ENCODE measurements at regions not wholly inside any gene's neighbourhood (a gene's known extent, or its start where the extent isn't known, plus 50 kb on each side); places are given as distances from the start of the nearest gene placed in this dataset.
"Not testable (repeated sequence)": the region's sequence is repeated elsewhere in the genome, so short reads cannot be mapped to it uniquely, and the experiment has no call there.

DNA sequence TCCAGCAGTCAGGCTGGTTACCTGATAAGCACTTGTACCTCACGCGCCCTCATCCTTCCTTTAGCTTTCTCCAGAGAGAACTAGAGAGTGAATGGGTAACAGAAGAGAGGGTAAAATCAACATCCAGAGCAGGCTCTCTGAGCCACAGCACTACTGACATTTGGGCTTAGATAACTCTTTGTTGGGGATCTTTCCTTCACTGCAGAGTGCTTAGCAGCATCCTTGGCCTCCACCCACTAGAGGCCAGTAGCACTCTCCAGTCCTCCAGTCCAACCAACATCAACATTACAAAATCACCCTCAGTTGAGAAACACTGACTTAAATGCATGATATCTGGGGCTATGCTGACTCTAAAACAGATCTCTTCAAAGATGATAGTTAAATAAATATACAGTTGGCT, 220.7 kb downstream of the TACR3 start:
- Mint-ChIP-seq H3K4me1 (no peaks in the 10 kb centered on the region), H3K9me3 (peaks cover 0 to 5% (median 2%) of the 10 kb centered on the region in 3 donors), H3K36me3 (no peaks in the 10 kb centered on the region)

DNA sequence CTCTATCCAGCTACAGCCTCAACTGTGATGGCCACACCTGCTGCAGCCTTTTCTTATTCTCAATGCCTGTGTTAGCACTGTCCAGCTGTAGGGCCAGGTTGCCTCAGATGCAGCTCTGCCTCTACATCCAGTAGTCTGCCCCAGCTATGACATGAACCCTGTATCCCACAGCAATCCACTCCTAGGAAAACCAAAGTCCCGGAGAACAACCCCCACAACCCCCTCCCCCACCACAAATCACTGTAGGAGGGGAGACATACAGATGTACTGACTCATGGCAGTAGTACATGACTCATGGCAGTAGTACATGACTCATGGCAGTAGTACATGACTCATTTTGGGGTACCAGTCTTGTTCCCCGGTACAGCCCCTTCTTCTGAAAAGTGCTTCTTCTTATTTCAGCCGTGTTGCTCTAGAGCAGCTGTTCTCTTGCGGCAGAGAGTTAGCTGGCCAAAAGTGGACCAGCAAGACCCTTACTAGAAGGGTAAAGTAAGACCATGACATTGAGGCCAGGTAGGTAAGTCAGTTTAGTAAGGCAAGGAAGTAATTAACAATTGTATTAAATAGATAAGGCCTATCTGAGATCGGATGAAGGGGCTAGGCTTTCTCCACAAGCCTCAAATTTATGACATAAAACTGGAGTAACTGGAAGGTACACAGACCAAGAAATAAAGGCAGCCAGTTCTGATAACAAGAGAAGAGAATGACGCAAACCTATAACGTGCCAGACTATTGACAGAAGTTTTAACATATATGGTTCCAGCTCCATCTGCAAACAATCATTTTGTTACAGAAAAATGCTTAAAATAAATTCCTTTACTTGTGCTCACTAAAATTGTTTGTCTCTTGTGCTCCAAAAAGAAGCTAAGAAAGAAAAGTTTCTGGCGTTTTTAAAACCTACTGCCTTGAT, 221.4 kb downstream of the TACR3 start:
- H3K4me3 Mint-ChIP-seq, result no peak overlapping the region
- H3K27me3 Mint-ChIP-seq, result no peaks in the 10 kb centered on the region
- H3K4me1 Mint-ChIP-seq, result no peaks in the 10 kb centered on the region
- H3K36me3 Mint-ChIP-seq, result no peaks in the 10 kb centered on the region
- H3K9me3 Mint-ChIP-seq, result peaks cover 0 to 5% (median 2%) of the 10 kb centered on the region in 3 donors
- H3K27ac Mint-ChIP-seq, result no peak overlapping the region

More for the DNA sequence above, 220.7 kb downstream of the TACR3 start:
- H3K27ac Mint-ChIP-seq, result no peak overlapping the region
- no peak overlapping the region for H3K4me3 Mint-ChIP-seq
- H3K27me3 Mint-ChIP-seq, result no peaks in the 10 kb centered on the region

DNA sequence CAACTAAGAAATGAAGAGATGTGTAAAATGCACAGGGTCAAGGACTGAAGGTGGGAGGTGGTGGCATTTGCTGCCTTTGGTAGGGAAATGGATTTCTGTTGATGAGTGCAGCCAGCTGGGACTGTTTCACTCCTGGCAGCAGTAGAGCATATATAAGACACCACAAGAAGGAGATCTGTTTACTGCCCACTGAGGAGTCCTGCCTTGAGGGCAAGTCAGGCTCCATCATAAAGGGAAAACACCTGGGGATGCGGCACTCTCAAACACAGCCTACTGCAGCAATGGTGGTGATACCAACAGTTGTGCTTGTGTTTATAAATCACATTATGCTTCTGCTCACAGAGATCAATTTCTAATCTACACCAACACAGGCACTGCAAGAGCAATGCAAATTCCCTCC, 222.1 kb downstream of the TACR3 start:
- peaks cover 0 to 5% (median 2%) of the 10 kb centered on the region in 3 donors for H3K9me3 Mint-ChIP-seq
- H3K4me1 Mint-ChIP-seq, result no peaks in the 10 kb centered on the region
- no peak overlapping the region for H3K4me3 Mint-ChIP-seq
- no peaks in the 10 kb centered on the region for H3K27me3 Mint-ChIP-seq
- no peak overlapping the region for H3K27ac Mint-ChIP-seq
- H3K36me3 Mint-ChIP-seq, result no peaks in the 10 kb centered on the region

DNA sequence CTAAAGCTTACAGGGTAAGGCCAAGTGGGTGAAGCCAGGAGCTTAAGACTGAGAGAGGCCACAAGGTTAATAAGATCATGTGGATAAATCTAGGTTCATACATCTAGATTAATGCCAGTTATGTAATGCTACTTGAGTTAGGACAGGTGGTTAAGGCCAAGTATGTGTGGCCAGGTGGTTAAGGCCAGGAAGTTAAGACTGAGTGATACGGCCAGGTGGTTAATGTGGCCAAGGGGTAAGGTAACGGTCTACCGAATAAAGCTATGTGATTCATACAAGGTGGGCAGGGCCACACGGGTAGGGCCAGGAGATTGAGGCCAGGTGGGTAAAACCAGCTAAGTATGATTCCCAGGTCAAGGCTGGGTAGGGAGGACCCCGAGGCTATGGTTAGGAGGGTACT, 223.0 kb downstream of the TACR3 start:
- Mint-ChIP-seq H3K4me1 (no peaks in the 10 kb centered on the region), H3K27me3 (no peaks in the 10 kb centered on the region), H3K9me3 (peaks cover 0 to 5% (median 2%) of the 10 kb centered on the region in 3 donors), H3K36me3 (no peaks in the 10 kb centered on the region), H3K27ac (no peak overlapping the region), H3K4me3 (no peak overlapping the region)

DNA sequence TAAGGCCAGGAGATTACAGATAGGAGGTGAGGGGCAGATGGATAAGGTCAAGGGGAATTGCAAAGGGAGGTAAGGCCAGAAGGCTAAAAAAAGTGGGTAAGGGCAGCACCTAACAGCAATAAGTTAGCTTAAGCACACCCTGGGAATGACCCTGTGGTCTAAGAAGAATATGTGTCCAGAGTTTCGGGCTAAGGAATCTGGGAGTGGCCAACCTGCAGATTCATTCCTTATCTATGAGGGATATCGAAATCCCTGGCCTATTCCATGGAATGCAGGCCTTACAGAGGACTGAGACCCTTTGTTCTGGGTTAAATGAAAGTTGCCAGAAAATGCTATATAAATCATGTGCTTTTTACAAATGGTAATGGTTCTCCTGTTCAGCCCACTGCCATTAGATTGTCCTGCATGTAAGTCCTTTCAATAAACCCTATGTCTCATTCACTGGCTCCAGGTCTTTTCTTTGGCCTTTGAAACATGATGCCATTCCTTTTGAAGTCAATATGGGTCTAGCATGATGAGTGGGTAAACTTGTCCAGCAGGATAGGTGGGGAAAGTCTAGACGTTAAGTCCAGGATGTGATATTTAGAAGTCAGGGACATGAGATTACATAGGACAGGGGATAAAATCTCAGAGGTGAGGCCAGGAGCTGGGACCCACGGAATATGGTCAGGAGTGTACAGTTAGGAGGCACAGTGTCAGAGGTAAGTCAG, 226.2 kb downstream of the TACR3 start:
- Mint-ChIP-seq H3K4me3 (no peak overlapping the region), H3K4me1 (no peaks in the 10 kb centered on the region), H3K36me3 (no peaks in the 10 kb centered on the region), H3K27ac (no peak overlapping the region), H3K9me3 (peaks cover 0 to 5% (median 0%) of the 10 kb centered on the region in 3 donors), H3K27me3 (no peaks in the 10 kb centered on the region)

DNA sequence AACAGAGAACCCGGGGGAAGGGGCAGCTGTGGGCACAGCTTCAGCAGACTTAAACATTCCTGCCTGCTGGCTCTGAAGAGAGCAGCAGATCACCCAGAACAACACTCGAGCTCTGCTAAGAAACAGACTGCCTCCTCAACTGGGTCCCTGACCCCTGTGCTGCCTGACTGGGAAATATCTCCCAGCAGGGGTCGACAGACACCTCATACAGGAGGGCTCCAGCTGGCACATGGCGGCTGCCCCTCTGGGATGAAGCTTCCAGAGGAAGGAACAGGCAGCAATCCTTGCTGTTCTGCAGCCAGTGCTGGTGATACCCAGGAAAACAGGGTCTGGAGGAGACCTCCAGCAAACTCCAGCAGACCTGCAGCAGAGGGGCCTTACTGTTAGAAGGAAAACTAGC, 234.5 kb downstream of the TACR3 start:
- H3K4me1 Mint-ChIP-seq, H3K4me3 Mint-ChIP-seq, H3K36me3 Mint-ChIP-seq, H3K27ac Mint-ChIP-seq, H3K27me3 Mint-ChIP-seq: not testable (repeated sequence)
- H3K9me3 Mint-ChIP-seq, result peaks cover 0 to 11% (median 0%) of the 10 kb centered on the region in 3 donors

DNA sequence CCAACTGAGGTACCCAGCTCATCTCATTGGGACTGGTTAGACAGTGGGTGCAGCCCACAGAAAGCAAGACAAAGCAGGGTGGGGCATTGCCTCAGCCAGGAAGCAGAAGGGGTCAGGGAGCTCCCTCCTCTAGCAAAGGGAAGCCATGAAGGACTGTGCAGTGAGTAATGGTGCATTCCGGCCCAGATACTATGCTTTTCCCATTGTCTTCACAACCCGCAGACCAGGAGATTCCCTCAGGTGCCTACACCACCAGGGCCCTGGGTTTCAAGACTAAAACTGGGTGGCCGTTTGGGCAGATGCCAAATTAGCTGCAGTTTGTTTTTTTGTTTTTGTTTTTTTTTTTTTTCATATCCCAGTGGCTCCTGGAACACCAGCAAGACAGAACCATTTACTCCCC, 235.3 kb downstream of the TACR3 start:
- Mint-ChIP-seq H3K36me3 (no peaks in the 10 kb centered on the region), H3K9me3 (peaks cover 0 to 8% (median 0%) of the 10 kb centered on the region in 3 donors), H3K4me3 (no peak overlapping the region), H3K27me3 (no peaks in the 10 kb centered on the region), H3K27ac (no peak overlapping the region), H3K4me1 (no peaks in the 10 kb centered on the region)

DNA sequence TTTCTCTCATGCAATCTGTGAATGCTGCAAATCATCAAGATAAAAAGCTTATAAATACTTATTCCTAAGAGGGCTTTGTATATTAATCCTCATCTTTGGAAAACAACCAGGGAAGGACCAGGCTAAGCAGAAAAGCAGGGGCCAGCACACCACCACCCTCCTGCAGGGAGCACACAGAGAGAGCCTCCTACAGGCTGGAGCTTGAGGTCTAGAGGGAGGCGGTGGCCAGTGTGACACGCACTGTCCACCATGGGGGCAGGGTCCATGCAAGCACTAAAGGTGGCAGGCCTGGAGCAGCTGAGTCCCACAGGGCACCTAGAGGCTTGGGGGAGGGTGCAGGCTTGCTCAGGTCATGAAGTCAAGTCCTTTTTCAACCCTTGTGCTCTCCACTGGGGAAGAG, 236.9 kb downstream of the TACR3 start:
- Mint-ChIP-seq H3K27me3 (no peaks in the 10 kb centered on the region), H3K4me3 (peak overlapping the region in 1 of 4 donors; percentile 24), H3K4me1 (no peaks in the 10 kb centered on the region), H3K27ac (no peak overlapping the region), H3K36me3 (no peaks in the 10 kb centered on the region), H3K9me3 (peaks cover 0 to 8% (median 0%) of the 10 kb centered on the region in 3 donors)

DNA sequence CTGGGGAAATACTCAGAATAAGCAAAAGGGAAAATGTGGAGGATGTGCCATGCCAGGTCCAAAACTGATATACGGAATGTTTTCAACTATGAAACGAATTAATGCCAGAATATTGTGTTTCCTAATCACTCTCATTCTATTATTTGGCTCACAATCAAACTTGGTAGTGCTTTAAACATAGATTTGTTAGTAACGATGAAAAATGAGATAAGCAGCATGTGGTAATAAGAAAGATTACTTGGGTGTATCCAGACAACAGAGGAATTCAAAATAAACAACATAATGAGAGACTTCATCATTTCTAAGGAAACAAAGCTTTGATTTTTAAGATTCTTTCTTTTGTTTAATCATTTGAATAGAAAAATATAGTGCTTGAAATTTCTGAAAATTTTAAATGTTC, 237.3 kb downstream of the TACR3 start:
- H3K4me1 Mint-ChIP-seq, result no peaks in the 10 kb centered on the region
- H3K27me3 Mint-ChIP-seq, result no peaks in the 10 kb centered on the region
- no peaks in the 10 kb centered on the region for H3K36me3 Mint-ChIP-seq
- H3K9me3 Mint-ChIP-seq, result peaks cover 0 to 6% (median 0%) of the 10 kb centered on the region in 3 donors
- H3K4me3 Mint-ChIP-seq, result no peak overlapping the region
- H3K27ac Mint-ChIP-seq, result no peak overlapping the region

DNA sequence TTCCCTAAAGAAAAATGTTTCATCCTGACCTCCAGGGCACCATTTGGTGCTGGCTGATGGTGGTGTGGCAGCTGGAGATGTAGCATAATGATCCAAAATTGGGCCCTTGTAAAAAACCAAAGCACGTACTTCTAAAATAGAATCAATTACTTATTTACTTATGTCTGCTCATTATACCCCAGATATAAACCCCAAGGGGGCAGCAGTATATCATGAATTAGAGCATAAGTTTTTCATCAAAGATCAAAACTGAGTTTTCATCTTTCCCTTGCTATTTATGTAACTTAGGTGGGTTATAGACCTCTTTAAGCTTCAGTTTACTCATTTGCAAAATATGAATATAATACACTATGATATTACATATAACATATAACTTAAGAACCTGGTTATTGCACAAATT, 241.1 kb downstream of the TACR3 start:
- H3K9me3 Mint-ChIP-seq, result peaks cover 0 to 3% (median 0%) of the 10 kb centered on the region in 3 donors

DNA sequence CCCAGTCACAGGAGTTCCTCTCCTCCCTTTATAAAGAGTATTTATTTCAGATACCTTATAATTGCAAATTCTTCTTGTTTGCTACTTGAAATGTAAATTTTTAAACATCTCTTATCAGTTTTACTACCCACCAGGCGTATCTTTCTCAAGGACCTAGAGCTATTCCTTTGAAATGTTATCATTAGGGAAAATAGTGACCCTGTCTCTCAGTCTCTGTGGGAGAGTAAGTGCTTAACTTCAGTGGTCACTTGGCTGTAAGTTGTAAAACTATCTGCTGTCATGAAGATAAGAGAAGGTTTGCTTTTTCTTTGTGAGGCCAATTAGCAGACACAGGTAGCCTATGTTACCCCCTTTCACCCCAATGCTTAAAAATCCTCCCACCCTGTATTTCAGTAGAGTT, 241.6 kb downstream of the TACR3 start:
- no peaks in the 10 kb centered on the region for H3K4me1 Mint-ChIP-seq
- H3K27me3 Mint-ChIP-seq, result no peaks in the 10 kb centered on the region
- H3K4me3 Mint-ChIP-seq, result no peak overlapping the region
- H3K9me3 Mint-ChIP-seq, result peaks cover 0 to 3% (median 0%) of the 10 kb centered on the region in 3 donors
- no peak overlapping the region for H3K27ac Mint-ChIP-seq
- H3K36me3 Mint-ChIP-seq, result no peaks in the 10 kb centered on the region

More for the DNA sequence above, 241.1 kb downstream of the TACR3 start:
- no peaks in the 10 kb centered on the region for H3K27me3 Mint-ChIP-seq
- no peaks in the 10 kb centered on the region for H3K4me1 Mint-ChIP-seq
- H3K27ac Mint-ChIP-seq, result no peak overlapping the region
- H3K4me3 Mint-ChIP-seq, result no peak overlapping the region
- H3K36me3 Mint-ChIP-seq, result no peaks in the 10 kb centered on the region

DNA sequence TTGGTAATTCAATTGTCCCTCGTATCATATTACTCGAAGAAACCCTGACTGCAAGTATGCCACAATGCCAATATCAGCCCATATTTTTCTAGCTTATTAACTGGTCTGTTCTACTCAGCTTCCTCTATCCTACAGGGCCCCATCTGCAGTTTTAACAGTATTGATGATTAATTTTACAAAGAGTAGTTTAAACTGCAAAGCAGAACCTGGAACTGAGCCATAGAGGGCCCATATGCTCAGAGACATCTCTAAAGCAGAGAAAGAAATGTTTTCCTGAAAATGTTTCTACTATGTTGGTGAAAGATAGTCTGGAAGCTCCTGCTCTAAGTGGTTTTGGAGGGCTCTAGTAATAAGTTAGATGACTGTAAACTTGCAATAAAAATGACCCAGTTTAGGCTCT, 259.4 kb upstream of the CENPE start:
- H3K27me3 Mint-ChIP-seq, result no peaks in the 10 kb centered on the region
- H3K9me3 Mint-ChIP-seq, result peaks cover 0 to 3% (median 2%) of the 10 kb centered on the region in 3 donors
- peaks cover 2% of the 10 kb centered on the region for H3K36me3 Mint-ChIP-seq
- no peak overlapping the region for H3K27ac Mint-ChIP-seq
- no peaks in the 10 kb centered on the region for H3K4me1 Mint-ChIP-seq
- no peak overlapping the region for H3K4me3 Mint-ChIP-seq

DNA sequence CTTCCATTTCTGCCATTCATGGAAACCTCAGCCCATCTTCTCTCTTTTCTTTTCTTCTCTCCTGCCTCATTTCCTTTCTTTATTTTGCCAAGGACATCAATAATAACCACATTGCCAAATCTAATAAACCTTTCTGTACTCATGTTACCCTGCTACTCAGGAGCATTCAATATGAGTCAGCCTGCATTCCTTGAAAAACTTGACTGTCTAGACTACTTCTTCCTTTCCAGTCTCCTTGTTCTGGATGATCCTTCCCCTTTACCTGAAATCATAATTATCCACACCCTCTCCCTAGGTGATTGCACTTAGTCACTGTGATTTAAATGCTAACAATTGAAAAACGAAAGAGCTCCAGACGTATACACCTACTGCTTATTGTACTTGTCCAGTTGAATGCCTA, 253.2 kb upstream of the CENPE start:
- Mint-ChIP-seq H3K9me3 (peaks cover 0 to 2% (median 0%) of the 10 kb centered on the region in 3 donors), H3K4me1 (no peaks in the 10 kb centered on the region), H3K4me3 (no peak overlapping the region), H3K27me3 (no peaks in the 10 kb centered on the region), H3K36me3 (peaks cover 2% of the 10 kb centered on the region), H3K27ac (no peak overlapping the region)

DNA sequence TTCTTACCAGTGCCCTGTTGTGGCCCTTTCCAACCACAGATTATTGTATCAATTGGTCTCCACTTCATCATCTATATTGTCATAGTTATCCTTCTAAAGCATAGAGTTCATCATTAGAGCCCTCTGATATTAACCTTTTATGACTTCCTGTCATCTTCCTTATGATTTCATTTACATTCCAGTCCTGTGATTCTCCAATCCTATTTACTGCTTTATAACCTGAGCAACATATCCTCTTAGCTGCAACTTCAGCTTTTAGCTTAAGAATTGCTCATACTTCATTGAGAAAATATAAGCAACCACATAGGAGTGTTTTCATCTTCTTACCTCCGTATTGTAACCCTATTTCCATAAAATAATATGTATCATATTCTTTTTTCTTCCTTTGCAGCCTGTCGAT, 252.6 kb upstream of the CENPE start:
- no peak overlapping the region for H3K27ac Mint-ChIP-seq
- H3K27me3 Mint-ChIP-seq, result no peaks in the 10 kb centered on the region
- no peaks in the 10 kb centered on the region for H3K36me3 Mint-ChIP-seq
- peaks cover 0 to under 1% (median 0%) of the 10 kb centered on the region in 3 donors for H3K9me3 Mint-ChIP-seq
- H3K4me1 Mint-ChIP-seq, result no peaks in the 10 kb centered on the region
- H3K4me3 Mint-ChIP-seq, result no peak overlapping the region

DNA sequence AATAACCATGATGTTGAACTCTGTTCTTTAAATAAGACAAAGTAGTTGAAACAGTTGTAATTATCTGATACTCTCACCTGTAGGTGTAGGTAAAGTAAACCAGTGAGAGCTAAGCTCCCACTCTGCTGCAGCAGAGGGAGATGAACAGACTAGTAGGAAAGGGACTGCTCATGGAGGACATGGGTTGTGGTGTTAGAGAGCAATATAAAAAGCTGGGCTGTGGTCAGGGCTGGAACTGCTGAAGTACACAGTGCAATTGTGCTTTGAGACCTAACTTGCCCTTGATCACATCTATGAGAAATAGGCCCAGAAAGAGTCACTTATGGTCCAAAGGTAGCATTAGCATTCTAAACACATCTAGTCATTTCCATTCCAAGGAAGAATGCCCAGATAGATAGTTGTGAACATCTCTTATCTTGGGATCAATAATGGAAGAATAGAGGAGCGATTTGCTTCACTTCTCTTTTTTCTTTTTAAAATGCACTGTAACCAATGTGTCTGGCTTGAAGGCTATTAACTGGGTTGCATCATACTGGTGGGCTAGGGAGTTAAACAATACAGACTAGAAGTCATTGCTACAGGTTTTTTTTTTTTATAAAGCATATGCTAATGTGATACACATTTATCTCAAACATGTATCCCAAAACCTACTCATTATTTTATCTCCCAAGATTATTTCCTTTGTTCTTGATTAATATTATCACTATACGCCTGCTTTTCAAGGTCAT, 251.3 kb upstream of the CENPE start:
- Mint-ChIP-seq H3K36me3 (no peaks in the 10 kb centered on the region), H3K27me3 (no peaks in the 10 kb centered on the region), H3K4me1 (no peaks in the 10 kb centered on the region), H3K9me3 (peaks cover 0 to 2% (median 0%) of the 10 kb centered on the region in 3 donors), H3K27ac (no peak overlapping the region), H3K4me3 (no peak overlapping the region)

All from IgD-negative memory B cell (primary cell).